ENCODE measurements at regions not wholly inside any gene's neighbourhood (a gene's known extent, or its start where the extent isn't known, plus 50 kb on each side); places are given as distances from the start of the nearest gene placed in this dataset.
"Not testable (repeated sequence)": the region's sequence is repeated elsewhere in the genome, so short reads cannot be mapped to it uniquely, and the experiment has no call there.

GRCh38 chr6:156191390-156191789, 585.8 kb upstream of the ARID1B start:
- H3K23ac ChIP-seq (ENCODE audit: low read depth, low read length); intact Hi-C loops (cut with micrococcal nuclease); dilution Hi-C loops (cut with HindIII; ENCODE audit: low sequenced_read_pairs, unreplicated experiment); H2BK15ac ChIP-seq (ENCODE audit: low read depth, low read length); H2BK5ac ChIP-seq (ENCODE audit: low read depth, low read length, poor library complexity, severe bottlenecking); BruUV-seq (replicated peaks); H4K91ac ChIP-seq (ENCODE audit: insufficient read depth, low read depth, low read length); H2BK120ac ChIP-seq (ENCODE audit: low read depth, low read length); in situ Hi-C loops (cut with MboI; ENCODE audit: low sequenced_read_pairs); H2AK9ac ChIP-seq (replicated peaks; ENCODE audit: low read depth, low read length, poor library complexity); H4K5ac ChIP-seq (ENCODE audit: low read depth, low read length); H3K18ac ChIP-seq (ENCODE audit: low read depth, low read length); DNase-seq; H3K79me1 ChIP-seq (ENCODE audit: low read depth in 1 of 2, low read length in 2 of 2); H4K20me1 ChIP-seq (ENCODE audit: insufficient read depth, low read length); H3K4ac ChIP-seq (ENCODE audit: low read depth, low read length); ATAC-seq (ENCODE audit: low read depth); H3K9ac ChIP-seq (ENCODE audit: low read depth, low read length); H3K36me3 ChIP-seq (ENCODE audit: control insufficient read depth, insufficient read depth, low read length); H3K4me1 ChIP-seq (ENCODE audit: control insufficient read depth, insufficient read depth, low read length); H3K4me3 ChIP-seq (ENCODE audit: insufficient read depth, low read depth, low read length); H3K9me3 ChIP-seq (ENCODE audit: control insufficient read depth, insufficient read depth, low read length); H3K9me1 ChIP-seq (ENCODE audit: insufficient read depth, low read length); CTCF ChIA-PET; H2AFZ ChIP-seq (replicated peaks; ENCODE audit: low read length, poor library complexity); H2AK5ac ChIP-seq (ENCODE audit: low read depth, low read length); H3K4me2 ChIP-seq (ENCODE audit: low read depth, low read length); H3K56ac ChIP-seq (ENCODE audit: extremely low read depth, insufficient read depth, low read length); H2BK20ac ChIP-seq (ENCODE audit: low read depth, low read length); H3K27ac ChIP-seq (ENCODE audit: insufficient read depth, low read length); H3K27me3 ChIP-seq (ENCODE audit: control insufficient read depth, insufficient read depth, low read length); H3K14ac ChIP-seq (replicated peaks; ENCODE audit: low read depth, low read length); POLR2A ChIA-PET (ENCODE audit: unreplicated experiment); H4K8ac ChIP-seq (ENCODE audit: low read depth in 2 of 2, low read length in 2 of 2): not testable (repeated sequence)
